ENCODE measurements at regions not wholly inside any gene's neighbourhood (a gene's known extent, or its start where the extent isn't known, plus 50 kb on each side); places are given as distances from the start of the nearest gene placed in this dataset.

GRCh38 chr13:81670048-81670447, 1329.1 kb upstream of the SPRY2 start:
- no peak overlapping the region for H3K4me3 ChIP-seq
- H3K27me3 ChIP-seq = no peaks in the 10 kb centered on the region
- 39 to 71% methylated on average over 2 of the region's 2 CpGs for WGBS, 2 donors (ENCODE audit: low coverage in 1 of 2)
- no peaks in the 10 kb centered on the region for H3K4me1 ChIP-seq
- no peak for TF ChIP-seq POLR2AphosphoS5 (IDR thresholded peaks at IDR 0.05)
- no peak for TF ChIP-seq EP300 (IDR thresholded peaks at IDR 0.05)
- TF ChIP-seq, protein P1, sequence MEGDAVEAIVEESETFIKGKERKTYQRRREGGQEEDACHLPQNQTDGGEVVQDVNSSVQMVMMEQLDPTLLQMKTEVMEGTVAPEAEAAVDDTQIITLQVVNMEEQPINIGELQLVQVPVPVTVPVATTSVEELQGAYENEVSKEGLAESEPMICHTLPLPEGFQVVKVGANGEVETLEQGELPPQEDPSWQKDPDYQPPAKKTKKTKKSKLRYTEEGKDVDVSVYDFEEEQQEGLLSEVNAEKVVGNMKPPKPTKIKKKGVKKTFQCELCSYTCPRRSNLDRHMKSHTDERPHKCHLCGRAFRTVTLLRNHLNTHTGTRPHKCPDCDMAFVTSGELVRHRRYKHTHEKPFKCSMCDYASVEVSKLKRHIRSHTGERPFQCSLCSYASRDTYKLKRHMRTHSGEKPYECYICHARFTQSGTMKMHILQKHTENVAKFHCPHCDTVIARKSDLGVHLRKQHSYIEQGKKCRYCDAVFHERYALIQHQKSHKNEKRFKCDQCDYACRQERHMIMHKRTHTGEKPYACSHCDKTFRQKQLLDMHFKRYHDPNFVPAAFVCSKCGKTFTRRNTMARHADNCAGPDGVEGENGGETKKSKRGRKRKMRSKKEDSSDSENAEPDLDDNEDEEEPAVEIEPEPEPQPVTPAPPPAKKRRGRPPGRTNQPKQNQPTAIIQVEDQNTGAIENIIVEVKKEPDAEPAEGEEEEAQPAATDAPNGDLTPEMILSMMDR (IDR thresholded peaks at IDR 0.05) = no peak
- no peak for TF ChIP-seq POLR2A (IDR thresholded peaks at IDR 0.05)
- no peak for ATAC-seq
- no peaks in the 10 kb centered on the region for H3K9me3 ChIP-seq
- H3K27ac ChIP-seq = no peak overlapping the region
- H3K36me3 ChIP-seq = no peaks in the 10 kb centered on the region

- Histone ChIP-seq H3K9me3 (no peaks in the 10 kb centered on the region), H3K4me3 (no peak overlapping the region), H3K27me3 (no peaks in the 10 kb centered on the region), H3K27ac (no peak overlapping the region), H3K4me1 (no peaks in the 10 kb centered on the region), H3K36me3 (no peaks in the 10 kb centered on the region)
- WGBS, 2 donors (ENCODE audit: low coverage in 1 of 2) = 91% methylated on average over 2 of the region's 2 CpGs
- ATAC-seq = no peak
- TF ChIP-seq EP300 (IDR thresholded peaks at IDR 0.05) (no peak), POLR2AphosphoS5 (IDR thresholded peaks at IDR 0.05) (no peak), POLR2A (IDR thresholded peaks at IDR 0.05) (no peak)
- TF ChIP-seq, protein P1 (IDR thresholded peaks at IDR 0.05) = no peak
Observed at GRCh38 chr13:81664872-81665271, 1323.9 kb upstream of the SPRY2 start.

DNA sequence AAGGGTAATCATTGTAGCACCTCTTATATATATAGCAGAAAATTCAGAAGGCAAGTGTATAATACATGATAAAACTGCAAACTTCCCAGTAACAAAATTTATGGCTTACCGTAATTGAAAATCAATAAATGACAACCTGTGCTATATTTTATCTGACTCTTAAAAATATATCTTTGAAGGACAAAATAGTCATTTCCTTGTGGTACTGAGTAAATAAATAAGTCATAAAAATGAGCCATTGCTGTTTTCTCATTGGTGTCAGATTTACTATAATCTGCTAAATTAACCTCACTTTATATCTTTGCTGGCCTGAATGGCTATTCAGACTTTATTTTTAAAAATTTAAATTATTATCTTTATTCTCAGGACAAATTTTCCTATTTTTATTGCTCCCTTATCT, 1319.1 kb upstream of the SPRY2 start:
- Histone ChIP-seq H3K4me3 (no peak overlapping the region), H3K4me1 (no peaks in the 10 kb centered on the region), H3K9me3 (peaks cover 0 to 6% (median 0%) of the 10 kb centered on the region in 3 donors), H3K27me3 (no peaks in the 10 kb centered on the region), H3K36me3 (no peaks in the 10 kb centered on the region), H3K27ac (no peak overlapping the region)
- TF ChIP-seq POLR2A (IDR thresholded peaks at IDR 0.05) (no peak), POLR2AphosphoS5 (IDR thresholded peaks at IDR 0.05) (no peak), EP300 (IDR thresholded peaks at IDR 0.05) (no peak)
- TF ChIP-seq, protein P1 (IDR thresholded peaks at IDR 0.05) = no peak
- ATAC-seq = no peak
- WGBS, 2 donors (ENCODE audit: low coverage in 1 of 2) = 86 to 95% methylated on average over 1 of the region's 1 CpG

DNA sequence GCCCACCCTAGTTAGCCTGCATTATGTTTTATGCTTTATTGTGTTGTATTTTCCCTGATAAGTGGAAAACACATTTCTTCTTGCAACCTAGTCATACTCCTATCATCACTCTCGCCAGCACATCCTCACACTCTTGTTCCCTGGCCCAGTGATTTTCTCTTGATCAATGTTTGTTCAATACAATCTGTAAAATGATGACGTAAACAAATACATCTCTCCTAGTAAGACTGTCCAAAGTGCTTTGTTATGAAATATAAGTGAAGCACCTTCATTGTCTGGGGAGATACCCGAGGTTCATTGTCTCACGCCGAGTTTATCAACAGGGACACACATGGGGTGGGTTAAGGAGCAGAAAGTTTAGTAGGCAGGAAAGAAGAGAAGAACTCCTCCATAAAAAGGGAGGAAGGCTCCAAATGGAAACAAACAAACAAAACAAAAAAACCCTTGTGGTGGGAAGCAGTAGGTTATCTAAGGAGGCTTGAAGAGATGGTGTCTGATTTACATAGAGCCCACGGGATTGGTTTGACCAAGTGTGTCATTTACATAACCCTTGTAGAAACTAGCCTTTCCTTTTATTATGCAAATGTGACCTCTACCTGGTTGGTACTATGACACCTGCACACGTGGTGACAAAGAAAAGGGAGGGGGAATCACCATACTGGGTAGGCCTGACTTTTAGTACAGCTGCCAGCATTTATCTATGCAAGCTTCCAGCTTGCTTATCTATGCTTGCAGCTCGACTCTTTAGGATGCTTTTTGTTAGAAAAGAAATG, 1317.9 kb upstream of the SPRY2 start:
- Histone ChIP-seq H3K27ac (no peak overlapping the region), H3K9me3 (peaks cover 0 to 6% (median 0%) of the 10 kb centered on the region in 3 donors), H3K27me3 (no peaks in the 10 kb centered on the region), H3K36me3 (no peaks in the 10 kb centered on the region), H3K4me3 (no peak overlapping the region), H3K4me1 (no peaks in the 10 kb centered on the region)
- TF ChIP-seq POLR2A (IDR thresholded peaks at IDR 0.05) (no peak), POLR2AphosphoS5 (IDR thresholded peaks at IDR 0.05) (no peak), EP300 (IDR thresholded peaks at IDR 0.05) (no peak)
- TF ChIP-seq, protein P1 (IDR thresholded peaks at IDR 0.05) = no peak
- 69 to 86% methylated on average over 4 to 8 of the region's 8 CpGs for WGBS, 2 donors (ENCODE audit: low coverage in 1 of 2)
- no peak for ATAC-seq

DNA sequence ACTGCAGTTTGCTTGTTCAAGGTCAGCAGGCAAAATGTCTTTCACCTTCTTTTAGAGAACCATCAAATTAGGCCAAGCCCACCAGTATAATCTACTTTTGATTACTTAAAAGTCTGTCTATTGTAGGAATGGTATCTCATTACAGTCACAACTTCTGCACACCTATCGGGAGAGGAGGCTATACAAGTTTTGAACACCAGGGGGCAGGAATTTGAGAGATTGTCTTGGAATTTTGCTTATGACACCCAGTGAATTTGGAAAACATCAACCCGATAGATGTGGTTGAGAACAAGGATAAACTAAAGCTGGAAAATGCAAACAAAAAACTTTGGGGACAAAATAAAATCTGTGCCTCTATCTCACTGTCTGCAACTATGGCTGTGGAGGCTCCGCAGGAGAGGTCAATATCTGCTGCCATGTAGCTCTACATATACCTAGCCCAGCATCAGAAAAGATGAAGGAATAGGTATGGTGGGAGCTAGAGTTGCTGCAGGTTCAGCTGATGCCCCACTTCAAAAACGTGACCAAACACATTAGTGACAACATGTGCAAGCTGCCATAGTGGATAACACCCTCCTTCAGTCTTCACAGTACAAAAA, 1299.2 kb upstream of the SPRY2 start:
- Histone ChIP-seq H3K36me3 (no peaks in the 10 kb centered on the region), H3K4me1 (no peaks in the 10 kb centered on the region), H3K27ac (no peak overlapping the region), H3K9me3 (no peaks in the 10 kb centered on the region), H3K4me3 (no peak overlapping the region), H3K27me3 (no peaks in the 10 kb centered on the region)
- WGBS, 2 donors (ENCODE audit: low coverage in 1 of 2) = 81 to 89% methylated on average over 3 of the region's 4 CpGs
- TF ChIP-seq POLR2AphosphoS5 (IDR thresholded peaks at IDR 0.05) (no peak), EP300 (IDR thresholded peaks at IDR 0.05) (no peak), POLR2A (IDR thresholded peaks at IDR 0.05) (no peak)
- TF ChIP-seq, protein P1 (IDR thresholded peaks at IDR 0.05) = no peak
- no peak for ATAC-seq

All from gastroesophageal sphincter (tissue), 4 donors.